SK-N-MC (cell line): ENCODE measurements at regions not wholly inside any gene's neighbourhood (a gene's known extent, or its start where the extent isn't known, plus 50 kb on each side); places are given as distances from the start of the nearest gene placed in this dataset.

ENCODE experiments used
- EZH2 ChIP-seq: fragments of 200-600 bp; sonication (generic); IDR thresholded peaks from one replicate; pipeline ENCODE4 v1.6.1; 2017; ENCODE audit warnings: antibody characterized with exemption
- FOXP2 ChIP-seq: optimal IDR thresholded peaks from 2 replicates; pipeline ENCODE3; 2011; ENCODE audit warnings: mild to moderate bottlenecking, moderate library complexity; ENCODE audit not compliant: insufficient read depth; ENCODE audit errors: extremely low read length, control extremely low read depth
- POLR2AphosphoS5 ChIP-seq: IDR thresholded peaks from 2 replicates; pipeline ENCODE4 v1.6.1; 2012; ENCODE audit warnings: mild to moderate bottlenecking, low read depth, low read length, borderline replicate concordance

DNA sequence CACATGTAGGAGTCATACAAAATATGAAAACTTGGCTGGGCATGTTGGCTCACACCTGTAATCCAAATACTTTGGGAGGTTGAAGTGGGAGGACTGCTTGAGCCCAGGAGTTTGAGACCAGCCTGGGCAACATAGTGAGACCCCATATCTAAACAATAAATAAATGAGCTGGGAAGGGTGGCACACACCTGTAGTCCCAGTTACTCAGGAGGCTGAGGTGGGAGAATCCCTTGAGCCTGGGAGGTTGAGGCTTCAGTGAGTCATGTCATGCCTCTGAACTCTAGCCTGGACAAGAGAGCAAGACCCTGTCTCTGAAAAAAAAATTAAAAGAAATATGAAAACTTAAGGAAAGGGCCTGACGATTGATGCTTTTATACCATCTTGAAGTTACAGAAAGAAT is 112.4 kb upstream of the RAI14 start:
- TF ChIP-seq EZH2 (no peak), POLR2AphosphoS5 (no peak), FOXP2 (no peak)
